Head of caudate nucleus (tissue), 42 donors: ENCODE measurements at regions not wholly inside any gene's neighbourhood (a gene's known extent, or its start where the extent isn't known, plus 50 kb on each side); places are given as distances from the start of the nearest gene placed in this dataset.
"Not testable (repeated sequence)": the region's sequence is repeated elsewhere in the genome, so short reads cannot be mapped to it uniquely, and the experiment has no call there.

ENCODE experiments used
- DNase-seq, 42 donors: peaks; one replicate each; pipeline versions ENCODE4 v3.0.0 to v3.0.0-alpha.2; 2020 to 2021; ENCODE audit warnings: mixed read lengths in 7 of 42
- intact Hi-C: fragments of 100-400 bp; cut with DNase I; formaldehyde crosslinking; loops from one replicate; pipeline ENCODE4 v1.15.0; 2022

DNA sequence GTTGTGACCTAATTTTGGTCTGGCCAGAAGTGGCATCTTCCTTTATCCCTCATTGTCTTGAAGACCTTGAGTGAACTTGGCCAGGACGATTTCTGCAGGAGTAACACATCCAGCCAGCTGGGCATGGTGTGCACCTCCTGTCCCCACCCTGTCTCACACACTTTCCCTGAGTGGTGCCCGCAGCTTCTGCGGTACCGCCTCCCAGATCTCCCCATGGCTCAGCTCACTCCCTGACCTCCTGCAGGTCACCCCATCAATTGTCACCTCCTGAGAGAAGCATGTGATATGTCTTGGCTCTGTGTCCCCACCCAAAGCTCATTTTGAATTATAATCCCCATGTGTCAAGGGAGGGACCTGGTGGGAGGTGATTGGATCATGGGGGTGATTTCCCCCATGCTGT lies 50.2 kb upstream of the TP53I11 start:
- intact Hi-C loops: no loop called here
- peak in 3 of 42 donors; percentile 20 to 28 (median 22) for DNase-seq

DNA sequence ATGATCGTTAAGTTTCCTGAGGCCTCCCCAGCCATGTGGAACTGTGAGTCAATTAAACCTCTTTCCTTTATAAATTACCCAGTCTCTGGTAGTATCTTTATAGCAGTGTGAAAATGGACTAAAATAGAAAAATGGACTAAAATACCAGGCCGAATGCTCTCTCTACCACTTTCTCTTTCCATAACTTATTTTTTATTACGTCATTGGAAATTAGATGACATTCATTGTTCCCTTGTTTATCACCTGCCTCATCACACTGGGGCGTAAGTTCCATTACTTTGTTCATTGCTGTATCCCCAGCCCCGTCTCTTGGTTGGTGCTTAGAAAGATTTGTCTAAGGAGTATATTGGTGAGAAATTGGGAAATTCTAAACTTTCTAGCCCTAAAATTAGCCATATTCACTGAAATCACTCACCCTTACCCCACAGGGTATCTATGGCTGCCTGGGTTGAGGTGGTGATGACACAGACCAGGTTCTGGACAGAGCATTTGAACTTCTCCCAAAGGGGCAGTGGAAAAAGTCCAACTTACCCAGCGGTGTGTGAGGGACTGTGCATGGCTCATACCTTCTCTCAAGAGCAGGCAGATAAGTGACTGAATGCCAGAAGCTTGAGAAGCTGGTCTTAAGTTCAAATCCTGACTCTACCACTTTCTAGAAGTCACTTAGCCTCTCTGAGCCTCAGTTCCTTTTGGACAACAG lies 50.9 kb upstream of the TP53I11 start:
- DNase-seq: peak in 2 of 42 donors; percentile 6 to 28
- intact Hi-C loops: no loop called here

DNA sequence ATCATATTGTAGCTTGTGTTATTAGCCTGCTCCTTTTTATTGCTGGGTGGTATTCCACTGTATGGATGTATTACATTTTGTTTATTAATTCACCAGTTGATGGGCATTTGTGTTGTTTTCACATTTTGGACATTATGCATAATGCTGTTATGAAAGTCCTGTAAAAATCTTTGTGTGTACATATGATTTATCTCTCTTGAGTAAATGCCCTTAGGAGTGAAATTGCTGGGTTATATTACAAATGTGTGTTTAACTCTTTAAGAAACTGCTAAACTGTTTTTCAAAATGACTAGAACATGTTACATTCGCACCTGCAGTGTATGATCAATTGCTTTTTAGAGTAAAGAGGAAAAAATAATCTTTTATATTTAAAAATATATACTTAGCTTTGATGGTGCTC lies 54.4 kb upstream of the TP53I11 start:
- no peak for DNase-seq
- intact Hi-C loops: no loop called here

- DNase-seq: peak in 2 of 42 donors; percentile 12 to 13
- intact Hi-C loops: no loop called here
Observed at GRCh38 chr11:45007011-45007410, 56.3 kb upstream of the TP53I11 start.

DNA sequence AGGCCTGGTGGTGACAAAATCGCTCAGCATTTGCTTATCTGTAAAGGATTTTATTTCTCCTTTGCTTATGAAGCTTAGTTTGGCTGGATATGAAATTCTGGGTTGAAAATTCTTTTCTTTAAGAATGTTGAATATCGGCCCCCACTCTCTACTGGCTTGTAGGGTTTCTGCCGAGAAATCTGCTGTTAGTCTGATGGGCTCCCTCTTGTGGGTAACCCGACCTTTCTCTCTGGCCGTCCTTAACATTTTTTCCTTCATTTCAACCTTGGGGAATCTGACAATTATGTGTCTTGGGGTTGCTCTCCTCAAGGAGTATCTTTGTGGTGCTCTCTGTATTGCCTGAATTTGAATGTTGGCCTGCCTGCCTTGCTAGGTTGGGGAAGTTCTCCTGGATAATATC lies 65.3 kb upstream of the TP53I11 start:
- DNase-seq, intact Hi-C loops: not testable (repeated sequence)

DNA sequence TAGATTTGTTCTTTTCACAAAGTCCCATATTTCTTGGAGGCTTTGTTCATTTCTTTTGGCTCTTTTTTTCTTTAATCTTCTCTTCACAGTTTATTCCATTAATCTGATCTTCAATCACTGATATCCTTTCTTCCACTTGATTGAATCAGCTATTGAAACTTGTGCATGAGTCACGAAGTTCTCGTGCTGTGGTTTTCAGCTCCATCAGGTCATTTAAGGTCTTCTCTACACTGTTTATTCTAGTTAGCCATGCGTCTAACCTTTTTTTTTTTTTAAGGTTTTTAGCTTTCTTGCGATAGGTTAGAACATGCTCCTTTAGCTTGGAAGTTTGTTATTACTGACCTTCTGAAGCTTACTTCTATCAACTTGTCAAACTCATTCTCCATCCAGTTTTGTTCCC lies 65.8 kb upstream of the TP53I11 start:
- DNase-seq, intact Hi-C loops: not testable (repeated sequence)

DNA sequence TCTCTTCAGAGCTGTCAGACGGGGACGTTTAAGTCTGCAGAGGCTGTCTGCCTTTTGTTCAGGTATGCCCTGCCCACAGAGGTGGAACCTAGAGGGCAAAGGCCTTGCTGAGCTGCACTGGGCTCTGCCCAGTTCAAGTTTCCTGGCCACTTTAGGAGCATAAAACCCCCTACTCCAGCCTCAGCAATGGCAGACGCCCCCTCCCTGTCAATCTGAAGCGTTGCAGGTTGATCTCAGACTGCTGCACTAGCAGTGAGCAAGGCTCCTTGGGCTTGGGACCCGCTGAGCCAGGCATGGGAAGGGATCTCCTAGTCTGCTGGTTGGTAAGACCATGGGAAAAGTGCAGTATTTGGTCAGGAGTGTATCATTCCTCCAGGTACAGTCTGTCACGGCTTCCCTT lies 66.6 kb upstream of the TP53I11 start:
- intact Hi-C loops: no loop called here
- no peak for DNase-seq

DNA sequence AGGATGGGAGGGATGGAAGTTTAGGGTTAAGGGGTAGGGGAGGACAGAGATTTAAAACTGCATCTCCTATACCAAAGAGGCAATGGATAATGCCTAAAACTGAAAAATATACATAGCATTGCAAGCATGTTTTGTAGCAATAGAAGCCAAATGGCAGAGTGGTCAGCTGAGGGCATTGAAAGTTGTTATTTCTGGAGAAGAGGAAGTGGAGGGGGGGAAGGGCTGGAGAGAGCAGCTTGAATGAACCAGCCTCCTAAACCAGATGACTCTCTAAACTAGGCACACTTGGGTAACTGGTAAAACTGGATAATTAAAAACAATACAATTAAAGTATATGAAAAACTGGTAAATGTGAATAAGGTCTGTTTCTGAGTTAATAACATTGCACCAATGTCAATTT lies 70.3 kb upstream of the TP53I11 start:
- intact Hi-C loops: loop anchor here (10.0 kb wide), 1 partner anchor 54 kb away; no protein-coding TSS in a partner anchor
- DNase-seq: peak in 7 of 42 donors; percentile 6 to 34 (median 24)

DNA sequence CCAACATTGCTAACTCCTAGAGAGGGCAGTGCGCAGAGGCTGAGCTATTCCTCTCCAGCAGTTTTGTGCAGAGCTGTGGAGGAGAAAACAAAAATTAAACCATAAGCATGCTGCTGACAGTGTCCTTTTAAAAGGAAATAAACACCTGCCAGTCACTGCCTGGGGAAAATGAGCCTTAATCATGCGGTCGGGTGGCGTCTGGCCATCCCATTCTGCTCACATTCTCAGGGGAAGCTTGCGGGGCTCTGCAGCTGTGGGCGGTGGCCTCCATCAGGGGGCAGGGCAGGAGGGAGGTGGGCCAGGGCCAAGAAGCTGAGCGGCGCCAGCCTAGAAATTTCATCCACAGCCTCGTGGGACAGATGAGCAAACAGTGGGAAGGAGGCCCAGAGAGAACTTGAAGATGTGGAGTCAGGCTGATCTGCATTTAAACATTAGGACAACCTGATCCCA lies 71.0 kb upstream of the TP53I11 start:
- intact Hi-C loops: loop anchor here (10.0 kb wide), 1 partner anchor 53 kb away; no protein-coding TSS in a partner anchor
- peak in 15 of 42 donors; percentile 5 to 50 (median 26) for DNase-seq

DNA sequence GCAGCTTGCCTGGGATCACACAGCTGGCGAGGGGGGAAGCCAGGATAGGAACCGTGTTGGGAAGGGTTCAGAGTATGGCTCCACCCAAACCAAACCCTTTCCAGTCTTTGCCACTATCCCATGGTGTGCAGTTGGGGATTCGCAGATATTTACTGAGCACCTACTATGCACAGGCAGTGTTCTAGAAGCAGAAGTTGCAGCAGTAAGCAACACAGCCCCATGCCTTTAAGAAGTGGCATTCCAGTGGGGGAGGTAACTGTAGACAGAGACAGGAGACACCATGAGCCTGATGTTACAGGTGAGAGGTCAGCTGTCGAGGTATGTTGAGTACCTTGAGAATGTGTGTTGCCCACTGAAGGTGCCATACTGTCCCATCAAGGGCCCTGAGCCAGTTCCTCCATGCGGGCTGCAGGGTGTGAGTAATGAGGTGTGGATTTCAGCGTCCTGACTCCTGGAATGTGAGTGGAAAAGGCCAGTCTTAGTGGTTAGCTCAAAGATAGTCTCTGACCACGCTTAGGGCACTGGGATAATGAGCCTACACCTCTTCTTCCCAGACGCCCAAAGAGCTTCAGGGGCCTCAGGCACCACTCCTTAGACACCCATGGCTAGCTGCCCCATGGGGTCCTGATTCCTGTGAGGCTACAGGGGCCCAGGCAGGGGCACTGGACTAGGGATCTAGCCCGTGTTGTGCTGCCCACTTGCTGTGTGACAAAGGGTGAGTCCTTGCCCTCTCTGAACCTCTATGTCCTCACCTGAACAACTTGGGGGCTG lies 71.8 kb upstream of the TP53I11 start:
- intact Hi-C loops: loop anchor here (10.0 kb wide), 1 partner anchor 52 kb away; no protein-coding TSS in a partner anchor
- peak in 1 of 42 donors; percentile 27 for DNase-seq

DNA sequence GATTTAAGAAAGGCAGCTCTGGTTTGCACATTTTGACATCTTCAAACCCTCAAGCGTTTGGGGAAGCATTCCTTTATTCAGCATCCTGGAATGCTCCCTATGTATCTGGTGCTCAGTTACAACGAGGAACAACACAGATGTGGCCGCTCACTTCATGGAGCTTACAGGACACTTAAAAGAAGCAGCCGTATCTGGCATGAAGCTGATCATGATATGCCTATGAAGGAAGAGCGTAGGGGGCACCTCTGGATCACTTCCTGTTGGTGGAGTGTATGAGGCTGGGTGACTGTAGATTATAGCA lies 72.3 kb upstream of the TP53I11 start:
- DNase-seq: no peak

GRCh38 chr11:45024316-45024715 lies 73.6 kb upstream of the TP53I11 start:
- intact Hi-C loops: loop anchor here (10.0 kb wide), 1 partner anchor 50 kb away; no protein-coding TSS in a partner anchor

More for the DNA sequence above, 72.3 kb upstream of the TP53I11 start:
- intact Hi-C loops: loop anchor here (10.0 kb wide), 1 partner anchor 52 kb away; no protein-coding TSS in a partner anchor

GRCh38 chr11:45024846-45025588 lies 74.3 kb upstream of the TP53I11 start:
- intact Hi-C loops: loop anchor here (10.0 kb wide), 1 partner anchor 50 kb away; no protein-coding TSS in a partner anchor
- peak in 1 of 42 donors; percentile 18 for DNase-seq

More at GRCh38 chr11:45024316-45024715, 73.6 kb upstream of the TP53I11 start:
- peak in 1 of 42 donors; percentile 32 for DNase-seq

- DNase-seq: peak in 33 of 42 donors; percentile 13 to 68 (median 41)
- intact Hi-C loops: loop anchor here (10.0 kb wide), 1 partner anchor 49 kb away; no protein-coding TSS in a partner anchor
Observed at GRCh38 chr11:45025716-45026492, 75.2 kb upstream of the TP53I11 start.

DNA sequence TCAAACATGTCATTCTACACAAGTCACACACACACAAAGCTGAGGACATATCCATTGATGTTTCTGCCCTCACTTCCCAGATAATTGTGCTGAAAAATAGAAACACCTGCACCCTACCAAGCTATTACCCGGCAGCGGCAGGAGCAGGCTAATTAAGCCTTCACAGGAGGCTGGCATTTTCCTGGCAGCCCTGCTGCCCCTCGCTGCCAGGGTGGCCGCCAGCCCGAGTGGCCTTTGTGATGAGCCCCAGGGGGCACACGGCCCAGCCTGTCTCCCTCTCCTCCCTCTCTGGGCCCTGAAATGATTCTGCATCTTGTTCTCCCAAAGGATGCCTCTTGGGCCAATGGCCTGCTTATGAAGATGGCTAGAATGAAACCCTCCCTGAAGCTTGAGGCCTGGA lies 76.2 kb upstream of the TP53I11 start:
- intact Hi-C loops: loop anchor here (10.0 kb wide), 1 partner anchor 48 kb away; no protein-coding TSS in a partner anchor
- peak in 8 of 42 donors; percentile 17 to 53 (median 30) for DNase-seq

GRCh38 chr11:45027312-45027711 lies 76.6 kb upstream of the TP53I11 start:
- no peak for DNase-seq
- intact Hi-C loops: loop anchor here (10.0 kb wide), 1 partner anchor 47 kb away; no protein-coding TSS in a partner anchor

DNA sequence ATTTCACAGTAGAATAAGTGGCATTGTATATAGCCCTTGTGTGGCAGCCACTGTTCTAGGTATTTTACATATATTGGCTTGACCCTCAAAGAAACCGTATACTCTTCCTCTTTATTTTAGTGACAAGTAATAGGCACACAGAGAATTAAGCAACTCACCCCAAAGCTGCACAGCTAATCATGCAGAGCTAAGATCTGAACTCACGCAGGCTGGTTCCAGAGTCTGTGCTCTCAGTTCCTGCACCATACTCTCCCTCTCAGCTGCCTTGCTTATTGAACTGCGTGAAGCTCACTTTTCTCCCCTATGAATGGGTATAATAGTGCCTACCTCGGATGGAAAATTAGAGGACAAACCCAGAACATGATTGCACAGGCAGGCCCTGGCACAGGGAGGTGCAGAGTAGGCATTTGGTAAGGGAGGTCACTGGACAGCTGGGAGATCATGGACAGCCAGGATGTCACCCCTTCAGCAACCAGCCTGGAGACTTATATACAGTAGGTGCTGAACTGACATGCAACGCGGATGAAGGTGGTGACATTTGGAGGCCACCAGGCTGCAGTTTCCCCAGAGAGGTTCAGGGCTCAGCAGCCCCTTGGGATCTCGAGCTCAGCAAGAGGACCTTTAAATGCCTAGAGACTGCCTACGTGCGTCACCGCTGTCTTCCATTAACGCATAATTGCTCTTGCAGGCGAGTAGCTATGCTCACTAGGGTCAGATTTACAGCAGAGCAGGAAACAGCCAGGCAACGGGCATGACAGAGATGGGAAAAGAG lies 78.4 kb upstream of the TP53I11 start:
- DNase-seq: peak in 2 of 42 donors; percentile 10 to 32
- intact Hi-C loops: loop anchor here (10.0 kb wide), 1 partner anchor 46 kb away; no protein-coding TSS in a partner anchor
